ENCODE measurements at regions not wholly inside any gene's neighbourhood (a gene's known extent, or its start where the extent isn't known, plus 50 kb on each side); places are given as distances from the start of the nearest gene placed in this dataset.

- TF ChIP-seq CTCF (IDR thresholded peaks at IDR 0.05) (no peak), EP300 (IDR thresholded peaks at IDR 0.05) (no peak), POLR2A (IDR thresholded peaks at IDR 0.05) (no peak)
- no peak overlapping the region for H3K27ac ChIP-seq
- H3K36me3 ChIP-seq = no peaks in the 10 kb centered on the region
- WGBS, 3 donors = 87 to 95% (median 91%) methylated on average over 2 of the region's 2 CpGs
- no peak overlapping the region for H3K4me3 ChIP-seq
- no peaks in the 10 kb centered on the region for H3K9me3 ChIP-seq
- no peaks in the 10 kb centered on the region for H3K4me1 ChIP-seq (ENCODE audit: insufficient read depth)
- no peaks in the 10 kb centered on the region for H3K27me3 ChIP-seq
- no peak for DNase-seq
- intact Hi-C loops (cut with DNase I) = no loop called here
Measured at GRCh38 chr5:67257500-67257899, 60.9 kb upstream of the CD180 start.

GRCh38 chr5:67257077-67257476 is 60.5 kb upstream of the CD180 start:
- Histone ChIP-seq H3K36me3 (no peaks in the 10 kb centered on the region), H3K27ac (no peak overlapping the region), H3K4me3 (no peak overlapping the region), H3K4me1 (ENCODE audit: insufficient read depth) (no peaks in the 10 kb centered on the region), H3K9me3 (no peaks in the 10 kb centered on the region), H3K27me3 (no peaks in the 10 kb centered on the region)
- intact Hi-C loops (cut with DNase I) = no loop called here
- TF ChIP-seq CTCF (IDR thresholded peaks at IDR 0.05) (no peak), EP300 (IDR thresholded peaks at IDR 0.05) (no peak), POLR2A (IDR thresholded peaks at IDR 0.05) (no peak)
- WGBS, 3 donors = 77 to 94% (median 88%) methylated on average over 1 of the region's 1 CpG
- DNase-seq = no peak

GRCh38 chr5:67255881-67256280 is 59.3 kb upstream of the CD180 start:
- no peaks in the 10 kb centered on the region for H3K4me1 ChIP-seq (ENCODE audit: insufficient read depth)
- TF ChIP-seq CTCF (IDR thresholded peaks at IDR 0.05) (no peak), POLR2A (IDR thresholded peaks at IDR 0.05) (no peak), EP300 (IDR thresholded peaks at IDR 0.05) (no peak)
- no peak for DNase-seq
- no peak overlapping the region for H3K27ac ChIP-seq
- H3K27me3 ChIP-seq = no peaks in the 10 kb centered on the region
- intact Hi-C loops (cut with DNase I) = no loop called here
- no peak overlapping the region for H3K4me3 ChIP-seq
- no peaks in the 10 kb centered on the region for H3K36me3 ChIP-seq
- 83 to 93% (median 92%) methylated on average over 1 of the region's 1 CpG for WGBS, 3 donors
- H3K9me3 ChIP-seq = no peaks in the 10 kb centered on the region

- no peak for DNase-seq
- no peak overlapping the region for H3K4me3 ChIP-seq
- H3K36me3 ChIP-seq = no peaks in the 10 kb centered on the region
- TF ChIP-seq EP300 (IDR thresholded peaks at IDR 0.05) (no peak), POLR2A (IDR thresholded peaks at IDR 0.05) (no peak), CTCF (IDR thresholded peaks at IDR 0.05) (no peak)
- no peaks in the 10 kb centered on the region for H3K27me3 ChIP-seq
- no peak overlapping the region for H3K27ac ChIP-seq
- intact Hi-C loops (cut with DNase I) = no loop called here
- no peaks in the 10 kb centered on the region for H3K9me3 ChIP-seq
- 86 to 95% (median 89%) methylated on average over 2 of the region's 2 CpGs for WGBS, 3 donors
- H3K4me1 ChIP-seq (ENCODE audit: insufficient read depth) = peaks cover 4% of the 10 kb centered on the region
Measured at GRCh38 chr5:67253911-67254310, 57.3 kb upstream of the CD180 start.

GRCh38 chr5:67249590-67249895 is 52.9 kb upstream of the CD180 start:
- TF ChIP-seq CTCF (IDR thresholded peaks at IDR 0.05) (no peak), EP300 (IDR thresholded peaks at IDR 0.05) (no peak), POLR2A (IDR thresholded peaks at IDR 0.05) (no peak)
- Histone ChIP-seq H3K4me3 (no peak overlapping the region), H3K27me3 (no peaks in the 10 kb centered on the region), H3K9me3 (no peaks in the 10 kb centered on the region), H3K36me3 (no peaks in the 10 kb centered on the region), H3K27ac (no peak overlapping the region), H3K4me1 (ENCODE audit: insufficient read depth) (peaks cover 5% of the 10 kb centered on the region)
- intact Hi-C loops (cut with DNase I) = loop anchor here (5.0 to 10.0 kb wide), 7 partner anchors 135 to 1715 kb away; partner anchors contain the start of gene PIK3R1 (in 1 of the 4)
- DNase-seq = no peak
- 27 to 42% (median 29%) methylated on average over 3 of the region's 3 CpGs for WGBS, 3 donors
